Urinary bladder (tissue), 3 donors: ENCODE measurements at regions not wholly inside any gene's neighbourhood (a gene's known extent, or its start where the extent isn't known, plus 50 kb on each side); places are given as distances from the start of the nearest gene placed in this dataset.

Experiments
- DNase-seq: peaks from one replicate; pipeline ENCODE4 v3.0.0-alpha.2; 2015; ENCODE audit errors: extremely low spot score
- H3K27ac ChIP-seq: one replicate; pipeline ENCODE4 v1.5.1; 2013; ENCODE audit warnings: low read depth, mild to moderate bottlenecking, moderate library complexity
- H3K36me3 ChIP-seq: one replicate; pipeline ENCODE4 v1.6.1; 2013; ENCODE audit warnings: mild to moderate bottlenecking, moderate library complexity; ENCODE audit not compliant: insufficient read depth
- H3K4me1 ChIP-seq: one replicate; pipeline ENCODE4 v1.6.1; 2013; ENCODE audit warnings: mild to moderate bottlenecking, moderate library complexity; ENCODE audit not compliant: insufficient read depth
- H3K4me3 ChIP-seq: one replicate; pipeline ENCODE4 v1.5.1; 2013; ENCODE audit warnings: low read depth, low read length
- WGBS: extraction: QIAGEN DNeasy Blood & Tissue Kit; methylation state at CpG from one replicate; pipeline ENCODE4 v1.1.7; 2013; 5-methylcytosine and 5-hydroxymethylcytosine counted together
- donor health status: healthy with polysubstance abuse.
- donor health status: healthy.

GRCh38 chr1:232682248-232682647 is 52.3 kb upstream of the SIPA1L2 start:
- Histone ChIP-seq H3K27ac (no peak overlapping the region), H3K4me1 (no peaks in the 10 kb centered on the region), H3K4me3 (no peak overlapping the region), H3K36me3 (no peaks in the 10 kb centered on the region)
- DNase-seq = no peak
- 56% methylated on average over 4 of the region's 4 CpGs for WGBS

DNA sequence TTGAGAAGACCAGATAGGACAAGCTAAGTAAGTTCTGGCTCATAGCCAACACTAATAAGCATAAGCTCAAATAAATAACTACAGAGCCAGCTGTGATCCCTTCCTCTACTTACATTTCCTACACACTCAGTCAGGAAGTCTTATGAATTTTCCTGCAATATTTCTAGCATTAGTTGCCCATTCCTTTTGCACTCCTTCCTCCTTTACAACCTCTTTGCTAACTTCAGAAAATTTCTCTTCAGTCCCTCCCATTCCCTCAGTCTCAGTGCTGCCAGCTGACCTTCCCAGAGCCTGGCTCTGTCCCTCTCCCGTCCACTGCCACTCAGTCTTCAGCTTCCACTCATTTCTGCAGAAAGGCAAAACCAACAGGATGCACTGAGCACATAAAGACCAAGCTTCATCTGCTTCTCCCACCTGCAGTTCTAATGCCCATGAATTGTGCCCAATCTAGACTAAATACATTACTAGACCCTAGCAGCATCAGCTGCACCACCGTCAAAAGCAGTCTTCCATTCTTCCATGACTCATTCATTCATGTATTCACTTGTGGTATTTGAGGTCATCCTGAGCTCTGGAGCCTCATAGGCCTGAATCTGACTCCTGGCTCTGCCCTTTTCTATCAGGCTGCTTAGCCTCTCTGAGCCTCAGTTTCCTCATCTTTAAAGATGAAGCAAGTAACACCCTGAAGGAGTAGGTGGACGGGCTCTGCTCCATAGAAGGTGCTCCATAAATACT is 54.6 kb upstream of the SIPA1L2 start:
- DNase-seq = no peak
- Histone ChIP-seq H3K4me1 (no peaks in the 10 kb centered on the region), H3K27ac (no peak overlapping the region), H3K36me3 (no peaks in the 10 kb centered on the region), H3K4me3 (no peak overlapping the region)
- WGBS = 86% methylated on average over 3 of the region's 3 CpGs

GRCh38 chr1:232686346-232686745 is 56.4 kb upstream of the SIPA1L2 start:
- DNase-seq = no peak

DNA sequence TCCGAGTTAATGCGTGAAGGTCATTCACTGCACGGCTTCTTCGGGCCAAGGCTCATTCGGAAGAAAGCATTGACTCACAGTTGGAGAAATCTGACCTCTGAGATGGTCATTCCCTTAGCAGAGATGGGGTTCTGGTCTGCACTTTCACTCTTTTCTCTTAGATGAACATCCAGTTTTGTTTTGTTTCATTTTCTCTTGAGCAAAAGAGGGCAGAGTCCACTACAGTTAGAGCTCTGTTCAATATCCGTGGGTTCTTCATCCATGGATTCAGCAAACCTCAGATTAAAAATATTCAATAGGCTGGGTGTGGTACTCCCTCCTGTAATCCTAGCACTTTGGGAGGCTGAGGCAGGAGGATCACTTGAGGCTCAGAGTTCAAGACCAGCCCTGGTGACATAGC is 57.4 kb upstream of the SIPA1L2 start:
- WGBS = 97% methylated on average over 6 of the region's 6 CpGs
- no peak for DNase-seq
- Histone ChIP-seq H3K4me3 (no peak overlapping the region), H3K4me1 (no peaks in the 10 kb centered on the region), H3K36me3 (no peaks in the 10 kb centered on the region), H3K27ac (no peak overlapping the region)

More at GRCh38 chr1:232686346-232686745, 56.4 kb upstream of the SIPA1L2 start:
- Histone ChIP-seq H3K4me1 (no peaks in the 10 kb centered on the region), H3K27ac (no peak overlapping the region), H3K36me3 (no peaks in the 10 kb centered on the region), H3K4me3 (no peak overlapping the region)
- 60% methylated on average over 4 of the region's 4 CpGs for WGBS

DNA sequence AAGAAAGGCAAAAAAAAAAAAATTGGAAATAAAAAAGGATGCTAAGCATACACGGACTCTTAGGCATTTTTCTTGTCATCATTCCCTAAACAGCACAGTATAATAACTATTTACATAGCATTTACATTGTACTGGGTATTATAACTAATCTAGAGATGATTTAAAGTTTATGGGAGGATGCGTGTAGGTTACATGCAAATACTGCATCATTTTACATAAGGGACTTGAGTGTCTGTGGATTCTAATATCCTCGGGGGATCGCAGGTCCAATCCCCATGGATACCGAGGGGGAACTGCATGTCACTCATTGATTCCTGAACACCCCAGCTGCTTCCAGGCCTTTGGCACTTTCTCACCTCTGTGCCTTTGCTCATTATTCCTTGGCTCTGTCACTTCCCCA is 57.8 kb upstream of the SIPA1L2 start:
- DNase-seq = no peak
- WGBS = 94% methylated on average over 5 of the region's 5 CpGs
- Histone ChIP-seq H3K4me1 (no peaks in the 10 kb centered on the region), H3K27ac (no peak overlapping the region), H3K4me3 (no peak overlapping the region), H3K36me3 (no peaks in the 10 kb centered on the region)

GRCh38 chr1:232688398-232688797 is 58.5 kb upstream of the SIPA1L2 start:
- Histone ChIP-seq H3K4me1 (no peaks in the 10 kb centered on the region), H3K27ac (no peak overlapping the region), H3K36me3 (no peaks in the 10 kb centered on the region), H3K4me3 (no peak overlapping the region)
- WGBS = 84% methylated on average over 2 of the region's 2 CpGs
- DNase-seq = no peak

GRCh38 chr1:232689711-232690110 is 59.8 kb upstream of the SIPA1L2 start:
- no peaks in the 10 kb centered on the region for H3K4me1 ChIP-seq
- no peak overlapping the region for H3K4me3 ChIP-seq
- no peaks in the 10 kb centered on the region for H3K36me3 ChIP-seq
- WGBS = 55% methylated on average over 3 of the region's 3 CpGs
- DNase-seq = no peak
- no peak overlapping the region for H3K27ac ChIP-seq

- H3K27ac ChIP-seq = no peak overlapping the region
- WGBS = 63% methylated on average over 8 of the region's 8 CpGs
Measured at GRCh38 chr1:232690285-232690935, 60.5 kb upstream of the SIPA1L2 start.

DNA sequence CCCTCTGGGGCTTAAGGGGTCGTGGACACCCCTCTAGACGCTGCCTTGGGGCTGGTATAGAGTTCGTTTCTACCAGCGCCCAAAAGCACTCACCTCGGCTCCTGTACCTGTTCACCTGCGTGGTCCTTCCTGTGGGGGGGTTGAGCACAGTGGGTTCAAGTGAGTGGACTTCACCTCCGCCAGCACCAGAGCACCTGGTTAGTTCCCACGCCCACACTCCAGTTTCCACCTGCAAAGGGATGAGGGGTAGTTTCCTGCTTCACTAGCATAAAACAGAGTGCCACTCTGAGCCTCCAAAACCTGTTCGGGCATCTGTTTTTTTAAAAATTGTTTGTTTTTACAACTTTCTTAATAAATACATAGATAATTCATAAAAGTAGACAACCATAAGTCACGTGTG is 64.5 kb upstream of the SIPA1L2 start:
- WGBS = 96% methylated on average over 10 of the region's 10 CpGs
- no peaks in the 10 kb centered on the region for H3K4me1 ChIP-seq
- H3K4me3 ChIP-seq = no peak overlapping the region

More at GRCh38 chr1:232690285-232690935, 60.5 kb upstream of the SIPA1L2 start:
- DNase-seq = no peak
- Histone ChIP-seq H3K4me3 (no peak overlapping the region), H3K4me1 (no peaks in the 10 kb centered on the region), H3K36me3 (no peaks in the 10 kb centered on the region)

GRCh38 chr1:232695621-232696385 is 65.9 kb upstream of the SIPA1L2 start:
- Histone ChIP-seq H3K4me1 (no peaks in the 10 kb centered on the region), H3K36me3 (no peaks in the 10 kb centered on the region), H3K27ac (no peak overlapping the region), H3K4me3 (no peak overlapping the region)
- 62% methylated on average over 5 of the region's 5 CpGs for WGBS
- no peak for DNase-seq

More for the DNA sequence above, 64.5 kb upstream of the SIPA1L2 start:
- H3K27ac ChIP-seq = no peak overlapping the region
- DNase-seq = no peak
- H3K36me3 ChIP-seq = no peaks in the 10 kb centered on the region

DNA sequence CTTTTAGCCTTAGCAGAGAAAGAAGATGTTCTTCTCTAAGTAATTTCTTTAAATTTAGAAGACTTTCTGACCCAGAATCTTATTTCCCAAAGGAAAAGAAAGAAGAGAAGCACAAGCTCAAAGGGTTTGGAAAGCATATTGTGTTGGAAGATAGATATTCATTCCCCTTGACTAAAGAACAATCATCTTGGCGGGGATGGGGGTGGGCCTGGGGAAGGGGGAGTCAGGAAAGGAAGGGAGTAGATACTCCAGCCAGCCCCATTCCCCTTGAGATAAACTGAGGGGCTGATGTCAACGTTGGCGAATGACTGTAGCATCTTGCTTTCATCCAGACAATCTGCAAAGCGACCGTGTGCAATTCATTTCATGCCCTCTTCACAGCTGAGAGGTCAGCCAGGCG is 66.5 kb upstream of the SIPA1L2 start:
- H3K4me1 ChIP-seq = no peaks in the 10 kb centered on the region
- H3K36me3 ChIP-seq = no peaks in the 10 kb centered on the region
- DNase-seq = no peak
- no peak overlapping the region for H3K4me3 ChIP-seq
- WGBS = 90% methylated on average over 6 of the region's 6 CpGs
- H3K27ac ChIP-seq = no peak overlapping the region

GRCh38 chr1:232697187-232697822 is 67.4 kb upstream of the SIPA1L2 start:
- no peak for DNase-seq
- H3K4me3 ChIP-seq = no peak overlapping the region
- H3K27ac ChIP-seq = no peak overlapping the region
- 80% methylated on average over 4 of the region's 4 CpGs for WGBS
- no peaks in the 10 kb centered on the region for H3K36me3 ChIP-seq
- no peaks in the 10 kb centered on the region for H3K4me1 ChIP-seq

GRCh38 chr1:232699814-232700213 is 69.9 kb upstream of the SIPA1L2 start:
- DNase-seq = no peak

More at GRCh38 chr1:232699814-232700213, 69.9 kb upstream of the SIPA1L2 start:
- Histone ChIP-seq H3K27ac (no peak overlapping the region), H3K4me1 (no peaks in the 10 kb centered on the region), H3K4me3 (no peak overlapping the region), H3K36me3 (no peaks in the 10 kb centered on the region)
- 87% methylated on average over 6 of the region's 6 CpGs for WGBS
